ENCODE measurements at regions not wholly inside any gene's neighbourhood (a gene's known extent, or its start where the extent isn't known, plus 50 kb on each side); places are given as distances from the start of the nearest gene placed in this dataset.

GRCh38 chr6:125586605-125587004 is 162.8 kb upstream of the HEY2 start:
- no peak overlapping the region for H2BK12ac ChIP-seq (ENCODE audit: insufficient read length, low read depth, low read length)
- H3K79me1 ChIP-seq (ENCODE audit: insufficient read depth, low read depth, low read length, poor library complexity, severe bottlenecking) = no peaks in the 10 kb centered on the region
- H3K14ac ChIP-seq (ENCODE audit: insufficient read depth, low read length) = no peak overlapping the region
- Mint-ChIP-seq H3K27me3 (ENCODE audit: low read depth) (no peaks in the 10 kb centered on the region), H3K9me3 (no peaks in the 10 kb centered on the region), H3K36me3 (ENCODE audit: insufficient read depth in 1 of 3, low read depth in 3 of 3) (no peaks in the 10 kb centered on the region), H3K27ac (no peak overlapping the region), H3K4me1 (peaks cover 42 to 46% of the 10 kb centered on the region in 2 experiments), H3K4me3 (no peak overlapping the region)
- no peak overlapping the region for H4K8ac ChIP-seq (replicated peaks; ENCODE audit: insufficient read length, low read depth, low read length)
- H2AK5ac ChIP-seq (ENCODE audit: insufficient read length, low read length) = no peak overlapping the region
- no peak overlapping the region for H3K27ac ChIP-seq (ENCODE audit: insufficient read length, low read depth, low read length)
- no peaks in the 10 kb centered on the region for H3K9me3 ChIP-seq (ENCODE audit: control insufficient read depth, low read depth, low read length)
- no peak overlapping the region for H2BK20ac ChIP-seq (ENCODE audit: low read depth, low read length, poor library complexity, severe bottlenecking)
- peaks cover 14% of the 10 kb centered on the region for H3K4me1 ChIP-seq (ENCODE audit: insufficient read depth, low read length)
- no peak overlapping the region for H3T11ph ChIP-seq (ENCODE audit: low read length)
- H3K27me3 ChIP-seq (ENCODE audit: insufficient read depth, low read length) = no peaks in the 10 kb centered on the region
- no peak overlapping the region for H3K23ac ChIP-seq (ENCODE audit: insufficient read length, low read depth, low read length)
- DNase-seq = no peak
- WGBS (ENCODE audit: extremely low coverage, insufficient read length, low lambda C conversion rate) = no CpG with 5 or more reads among the region's 1 CpG
- no peak overlapping the region for H3K4ac ChIP-seq (ENCODE audit: low read depth, low read length)
- H4K91ac ChIP-seq (ENCODE audit: insufficient read length, low read depth, low read length) = no peak overlapping the region
- peaks cover 2% of the 10 kb centered on the region for H4K20me1 ChIP-seq (ENCODE audit: control insufficient read depth, insufficient read depth, insufficient read length)
- no peak overlapping the region for H2BK5ac ChIP-seq (ENCODE audit: insufficient read length, low read length)
- H3K23me2 ChIP-seq (ENCODE audit: insufficient read length, low read depth, low read length, poor library complexity, severe bottlenecking) = no peaks in the 10 kb centered on the region
- no peak overlapping the region for H2BK120ac ChIP-seq (ENCODE audit: low read depth, low read length, poor library complexity, severe bottlenecking)
- no peak overlapping the region for H3K9ac ChIP-seq (ENCODE audit: extremely low read depth, insufficient read length, low read length)
- no peak overlapping the region for H2AFZ ChIP-seq (ENCODE audit: low read length)
- H3K79me2 ChIP-seq (ENCODE audit: insufficient read depth, low read length) = no peaks in the 10 kb centered on the region
- no peak overlapping the region for H3K56ac ChIP-seq (ENCODE audit: insufficient read length, low read depth, low read length)
- H2BK15ac ChIP-seq (ENCODE audit: low read depth, low read length) = no peak overlapping the region
- H4K5ac ChIP-seq (ENCODE audit: insufficient read length, low read depth, low read length) = no peak overlapping the region
- H3K4me2 ChIP-seq (ENCODE audit: insufficient read depth, insufficient read length, low read length) = no peak overlapping the region
- TF ChIP-seq, protein P1, sequence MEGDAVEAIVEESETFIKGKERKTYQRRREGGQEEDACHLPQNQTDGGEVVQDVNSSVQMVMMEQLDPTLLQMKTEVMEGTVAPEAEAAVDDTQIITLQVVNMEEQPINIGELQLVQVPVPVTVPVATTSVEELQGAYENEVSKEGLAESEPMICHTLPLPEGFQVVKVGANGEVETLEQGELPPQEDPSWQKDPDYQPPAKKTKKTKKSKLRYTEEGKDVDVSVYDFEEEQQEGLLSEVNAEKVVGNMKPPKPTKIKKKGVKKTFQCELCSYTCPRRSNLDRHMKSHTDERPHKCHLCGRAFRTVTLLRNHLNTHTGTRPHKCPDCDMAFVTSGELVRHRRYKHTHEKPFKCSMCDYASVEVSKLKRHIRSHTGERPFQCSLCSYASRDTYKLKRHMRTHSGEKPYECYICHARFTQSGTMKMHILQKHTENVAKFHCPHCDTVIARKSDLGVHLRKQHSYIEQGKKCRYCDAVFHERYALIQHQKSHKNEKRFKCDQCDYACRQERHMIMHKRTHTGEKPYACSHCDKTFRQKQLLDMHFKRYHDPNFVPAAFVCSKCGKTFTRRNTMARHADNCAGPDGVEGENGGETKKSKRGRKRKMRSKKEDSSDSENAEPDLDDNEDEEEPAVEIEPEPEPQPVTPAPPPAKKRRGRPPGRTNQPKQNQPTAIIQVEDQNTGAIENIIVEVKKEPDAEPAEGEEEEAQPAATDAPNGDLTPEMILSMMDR (conservative IDR thresholded peaks at IDR 0.05) = no peak
- H3K18ac ChIP-seq (ENCODE audit: insufficient read length, low read depth, low read length) = no peak overlapping the region
